PC-3 (cell line): ENCODE measurements at regions not wholly inside any gene's neighbourhood (a gene's known extent, or its start where the extent isn't known, plus 50 kb on each side); places are given as distances from the start of the nearest gene placed in this dataset.

Source experiments
- CTCF ChIP-seq: fragments of 300-600 bp; sonication (generic); conservative IDR thresholded peaks from 2 replicates; pipeline ENCODE4 v1.5.1; 2017; ENCODE audit warnings: antibody characterized with exemption, low read depth, mild to moderate bottlenecking, low read length
- EZH2 ChIP-seq: fragments of 300-600 bp; sonication (generic); IDR thresholded peaks from one replicate; pipeline ENCODE4 v1.6.1; 2017; ENCODE audit warnings: antibody characterized with exemption, mild to moderate bottlenecking, low read length; ENCODE audit not compliant: unreplicated experiment

GRCh38 chr18:56217406-56217805, 421.0 kb downstream of the TXNL1 start:
- TF ChIP-seq CTCF = no peak
- no peak for TF ChIP-seq EZH2
